Endometrium (tissue), 2 donors: ENCODE measurements at regions not wholly inside any gene's neighbourhood (a gene's known extent, or its start where the extent isn't known, plus 50 kb on each side); places are given as distances from the start of the nearest gene placed in this dataset.

Source experiments
- FAIRE-seq: peaks from 2 replicates; lab custom pipeline; 2012; peaks lifted over from hg19 to GRCh38; lab: Jason Lieb, UNC
- donor health status: control.
- donor health status: control.

DNA sequence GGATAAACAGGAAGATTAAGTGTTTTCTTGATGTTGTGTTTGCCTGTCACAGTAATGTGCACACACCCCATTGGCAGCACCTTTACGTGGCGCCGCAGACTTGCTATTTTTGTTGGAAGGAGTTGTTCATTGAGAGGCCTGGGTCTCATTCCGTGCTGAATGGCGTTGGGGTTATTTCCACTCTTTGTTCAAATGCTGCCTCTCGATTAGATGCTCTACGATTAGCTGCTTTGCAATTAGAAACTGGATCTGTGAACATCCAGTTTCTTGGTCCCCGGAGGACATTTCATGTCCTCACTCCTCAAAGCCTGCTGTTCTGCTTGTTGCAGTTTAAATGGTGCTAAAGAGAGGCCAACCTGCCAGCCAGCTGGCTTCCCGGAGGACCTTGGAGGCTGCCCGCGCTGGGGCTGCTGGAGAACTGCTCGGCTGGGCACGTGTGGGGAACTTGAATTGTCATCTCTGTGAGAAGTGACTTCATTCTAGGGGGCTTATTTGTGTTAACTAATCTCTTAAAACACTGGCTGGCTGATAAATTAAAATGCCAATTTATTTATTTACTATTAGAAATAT, 117.4 kb upstream of the NABP1 start:
- no peak for FAIRE-seq

- FAIRE-seq: no peak
Observed at GRCh38 chr2:191565120-191565519, 112.8 kb upstream of the NABP1 start.

DNA sequence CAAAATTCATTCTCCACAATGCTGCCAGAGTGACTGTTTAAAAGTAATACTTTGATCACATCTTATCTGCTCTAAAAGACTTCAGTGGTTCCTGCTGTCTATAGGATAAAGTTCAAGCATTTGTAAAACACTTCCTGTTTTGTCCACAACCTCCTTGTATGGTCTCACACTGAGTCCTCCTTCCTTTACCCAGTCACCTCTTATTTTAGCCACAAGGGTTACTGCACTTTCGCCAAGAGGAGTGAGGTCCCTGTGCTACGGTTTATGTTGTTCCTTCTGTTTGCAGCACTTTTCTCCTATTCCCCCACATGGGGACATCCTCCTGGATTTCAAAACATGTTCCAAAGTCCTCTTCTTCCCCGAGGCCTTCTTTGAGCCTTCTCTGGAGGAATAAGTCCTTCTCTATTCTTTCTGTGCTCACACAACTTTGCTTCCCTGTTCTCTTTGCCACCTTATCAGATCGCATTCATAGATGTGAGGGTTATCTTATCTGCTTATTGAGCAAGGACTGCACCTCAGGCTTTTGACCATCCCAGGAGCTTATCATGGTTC, 112.2 kb upstream of the NABP1 start:
- no peak for FAIRE-seq

DNA sequence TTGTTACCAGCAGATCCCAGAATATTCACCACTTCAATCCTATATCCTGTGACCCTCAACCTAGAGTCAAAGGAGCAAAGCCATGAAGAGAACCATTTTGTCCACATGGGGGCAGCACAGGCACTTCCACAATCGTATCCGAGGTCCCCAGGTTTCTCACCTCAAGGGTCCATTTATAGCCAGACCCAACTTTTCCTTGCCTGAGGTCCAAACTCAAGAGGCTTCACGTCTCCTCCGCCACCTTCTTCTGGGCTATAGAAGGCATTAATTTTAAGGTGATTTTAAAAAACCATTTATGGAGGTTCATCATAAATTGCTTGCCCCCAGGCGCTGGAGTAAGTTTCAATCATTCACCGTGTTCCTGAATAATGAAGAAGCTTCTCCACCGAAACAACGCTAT, 111.6 kb upstream of the NABP1 start:
- FAIRE-seq: no peak

DNA sequence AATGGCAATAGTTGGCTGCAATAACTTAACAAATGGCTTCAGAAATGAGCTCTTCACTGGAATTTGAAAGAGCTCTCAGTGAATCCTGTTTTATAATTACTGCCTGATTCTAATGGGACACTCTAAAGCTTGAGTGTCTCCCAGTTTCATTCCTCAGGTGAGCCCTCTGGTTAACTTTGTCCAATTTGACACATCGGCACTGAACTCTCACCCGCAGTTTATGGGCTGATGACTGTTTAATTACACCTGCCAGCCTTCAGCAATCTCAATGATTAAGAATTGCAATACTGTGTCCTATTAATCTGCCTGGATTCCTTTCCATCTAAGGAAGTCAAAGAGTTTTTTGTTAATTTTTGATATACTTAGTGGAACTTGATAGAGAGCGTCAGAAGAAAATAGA, 110.7 kb upstream of the NABP1 start:
- no peak for FAIRE-seq

DNA sequence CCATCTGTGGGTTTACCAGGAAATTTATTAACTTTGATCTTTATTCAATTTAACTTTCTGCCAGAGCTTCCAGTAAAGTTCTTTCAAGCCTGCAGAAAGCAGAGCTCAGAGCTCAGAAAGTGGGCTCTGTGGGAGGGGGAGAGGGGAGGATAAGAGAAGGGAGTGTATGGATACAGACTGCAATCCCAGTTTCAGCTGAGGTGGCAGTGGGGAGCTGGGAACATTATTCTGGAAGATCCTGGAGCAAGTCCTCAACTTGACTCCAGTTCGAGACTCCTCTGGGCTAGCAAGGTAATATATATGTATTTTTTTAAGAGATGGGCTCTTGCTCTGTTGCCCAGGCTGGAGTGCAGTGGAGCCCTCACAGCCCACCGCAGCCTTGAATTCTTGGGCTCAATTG, 108.9 kb upstream of the NABP1 start:
- no peak for FAIRE-seq

DNA sequence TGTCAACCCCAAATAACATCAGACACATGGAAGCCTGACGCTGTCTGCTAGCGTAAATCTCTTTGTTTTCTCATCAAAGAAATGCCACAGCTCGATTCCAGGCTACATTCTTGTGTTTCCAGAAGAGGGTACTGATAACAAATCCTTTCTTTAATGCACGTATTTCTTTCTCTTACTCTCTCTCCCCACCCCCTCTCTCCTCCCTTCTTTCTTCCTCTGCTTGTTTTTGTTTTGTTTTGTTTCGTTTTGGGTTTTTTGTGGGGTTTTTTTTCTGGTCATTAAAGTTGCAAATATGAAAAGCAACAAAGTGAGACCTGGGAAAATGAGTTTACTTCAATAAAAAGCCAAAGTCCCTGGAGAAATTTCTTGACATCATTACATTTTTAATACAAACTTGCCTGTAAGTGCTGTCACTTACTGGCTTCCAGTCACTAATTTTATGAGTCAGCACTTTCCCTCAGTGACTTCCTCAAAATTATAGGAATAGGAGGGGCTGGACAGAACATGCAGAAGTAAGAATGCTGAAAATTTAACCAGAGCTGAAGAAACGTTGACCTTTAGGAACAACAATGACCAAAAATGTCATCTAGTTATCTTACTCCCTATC, 106.7 kb upstream of the NABP1 start:
- no peak for FAIRE-seq

DNA sequence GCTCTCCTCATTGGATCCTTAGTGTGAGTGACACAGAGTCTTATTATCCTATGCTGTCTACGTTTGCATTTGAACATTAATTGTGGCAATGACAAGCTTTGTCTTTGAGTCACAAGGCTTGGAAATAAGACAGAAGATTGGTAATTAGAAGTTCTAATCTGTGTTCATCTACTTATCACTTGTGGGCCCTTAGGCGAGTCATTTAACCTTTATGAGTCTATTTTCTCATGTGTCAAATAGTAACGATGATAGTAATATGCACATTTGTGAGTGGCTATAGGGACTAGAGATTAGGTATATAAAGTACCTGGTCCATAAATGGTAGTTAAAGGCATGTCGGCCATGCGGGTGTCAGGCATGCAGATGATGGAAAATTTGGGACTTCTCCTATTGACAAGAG, 105.6 kb upstream of the NABP1 start:
- no peak for FAIRE-seq

- FAIRE-seq: no peak
Observed at GRCh38 chr2:191573216-191573615, 104.7 kb upstream of the NABP1 start.

DNA sequence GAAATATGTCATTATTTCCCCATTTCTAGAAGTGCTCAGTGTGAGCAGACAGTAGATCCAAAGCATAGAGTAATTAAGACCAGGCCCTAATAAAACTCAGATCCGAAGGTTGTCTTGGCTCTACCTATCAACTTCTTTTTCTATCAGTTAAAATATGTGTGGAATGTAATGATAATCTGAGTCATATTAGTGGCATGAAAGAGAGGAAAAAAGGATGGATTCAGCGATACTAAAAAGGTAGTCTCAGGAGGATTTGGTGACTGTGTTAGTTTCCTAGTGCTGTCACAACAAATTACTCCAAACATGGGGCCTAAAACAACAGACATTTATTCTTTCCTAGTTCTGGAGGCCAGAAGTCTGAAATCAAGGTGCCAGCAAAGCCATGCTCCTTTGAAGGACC, 103.7 kb upstream of the NABP1 start:
- no peak for FAIRE-seq

DNA sequence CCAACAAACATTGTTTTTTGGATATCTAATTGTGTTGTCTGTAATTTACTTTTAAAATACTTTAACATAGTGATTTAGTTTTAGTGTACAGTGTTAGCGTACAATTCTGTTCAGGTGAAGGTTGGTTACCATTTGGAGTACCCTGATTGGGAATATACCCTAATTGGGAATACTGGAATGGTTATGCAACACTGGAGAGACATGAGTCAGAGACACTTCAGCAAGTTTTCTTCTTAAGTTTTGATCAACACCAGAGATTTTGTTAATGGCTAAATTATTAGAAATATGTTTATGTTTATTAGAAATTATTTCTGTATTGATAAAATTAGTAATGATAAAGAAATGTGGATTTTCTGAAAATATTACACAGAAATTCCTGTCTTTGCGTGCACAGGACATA, 100.3 kb upstream of the NABP1 start:
- FAIRE-seq: no peak

- no peak for FAIRE-seq
Observed at GRCh38 chr2:191578031-191578430, 99.9 kb upstream of the NABP1 start.

- no peak for FAIRE-seq
Observed at GRCh38 chr2:191580581-191580980, 97.4 kb upstream of the NABP1 start.

DNA sequence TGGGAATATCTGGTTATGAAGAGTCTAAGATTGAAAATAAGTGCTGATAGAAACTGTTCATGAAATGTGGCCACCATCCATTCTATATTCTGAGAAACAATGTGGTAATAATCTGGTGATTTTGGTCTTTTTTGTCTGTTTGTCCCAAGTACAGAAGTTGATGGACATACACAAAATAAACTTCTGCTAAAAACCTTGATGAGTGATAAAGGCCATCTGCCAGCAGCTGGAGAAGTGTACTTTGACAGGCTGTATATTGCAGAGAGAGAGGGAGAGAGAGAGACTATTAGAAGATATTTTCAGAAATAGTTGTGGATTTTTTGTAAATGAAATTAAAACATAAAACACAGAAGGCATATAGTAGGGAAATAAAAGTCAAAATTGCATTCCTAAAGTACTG, 96.9 kb upstream of the NABP1 start:
- no peak for FAIRE-seq

DNA sequence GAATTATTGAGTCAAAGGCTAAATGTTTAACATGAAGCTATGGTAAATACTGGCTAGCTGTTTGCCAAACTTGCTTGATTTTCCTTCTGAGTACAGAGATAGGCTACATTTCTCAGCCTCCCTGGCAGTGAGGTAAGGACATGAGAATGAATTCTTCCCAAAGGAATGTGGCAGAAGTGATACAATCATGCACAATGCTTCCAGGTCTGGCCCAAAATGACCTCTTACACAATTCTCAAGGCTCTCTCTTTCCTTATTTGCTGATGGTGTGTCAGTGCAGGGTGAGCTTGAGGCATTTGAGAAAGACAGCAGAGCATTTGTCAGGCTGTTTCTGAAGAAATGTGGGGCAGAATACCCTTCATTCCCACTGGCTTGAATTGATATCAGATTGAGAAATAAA, 95.6 kb upstream of the NABP1 start:
- no peak for FAIRE-seq

DNA sequence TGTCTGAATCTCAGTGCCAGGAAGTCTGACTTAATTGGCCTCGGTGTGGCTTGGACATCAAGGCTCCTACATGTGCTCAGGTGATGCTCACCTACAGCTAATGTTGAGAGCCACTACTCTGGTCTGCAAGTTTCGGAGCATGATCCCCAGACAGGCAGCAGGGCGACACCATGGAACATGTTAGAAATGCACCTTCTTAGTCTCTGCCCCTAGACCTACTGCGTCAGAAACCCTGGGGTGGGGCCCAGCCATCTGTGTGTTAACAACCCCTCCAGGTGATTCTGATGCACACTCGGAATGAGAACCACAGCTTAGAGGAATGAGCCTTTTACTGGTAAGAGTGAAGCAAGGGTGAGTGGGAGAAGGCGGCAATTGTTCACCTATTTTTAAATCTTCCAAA, 86.9 kb upstream of the NABP1 start:
- FAIRE-seq: no peak

DNA sequence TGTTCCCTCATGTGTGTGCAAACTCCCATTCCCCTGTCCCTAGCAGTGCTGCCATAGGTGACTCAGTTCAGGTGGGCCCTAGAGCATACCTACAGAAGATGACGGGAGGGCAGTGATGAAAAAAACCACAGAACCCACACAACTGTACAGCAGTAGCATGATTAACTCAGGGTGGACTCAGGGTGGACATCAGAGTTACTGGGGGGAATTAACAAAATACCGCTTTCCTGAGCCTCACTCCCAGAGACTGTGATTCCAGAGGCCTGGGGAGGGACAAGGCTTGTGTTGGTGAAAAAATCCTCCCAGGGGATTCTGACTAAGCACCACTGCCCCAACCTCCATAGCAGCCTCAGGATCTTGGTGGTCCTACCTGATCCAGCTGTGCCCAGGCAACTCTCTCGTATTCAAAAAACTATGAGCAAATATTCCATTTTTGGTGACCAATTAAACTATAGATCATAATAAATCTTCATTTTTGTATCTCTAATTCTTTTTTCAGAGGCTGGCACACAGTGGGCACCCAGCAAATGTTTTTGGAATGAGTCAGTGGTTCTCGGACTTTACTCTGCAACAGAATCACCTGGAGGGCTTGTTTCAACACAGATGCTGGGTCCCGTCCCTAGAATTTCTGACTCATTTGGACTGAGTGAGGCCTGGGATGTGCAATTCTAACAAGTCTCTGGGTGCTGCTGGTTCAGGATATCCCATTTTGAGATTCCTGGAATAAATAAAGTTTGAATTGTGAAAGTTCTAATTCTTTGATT, 84.1 kb upstream of the NABP1 start:
- no peak for FAIRE-seq

- no peak for FAIRE-seq
Observed at GRCh38 chr2:191597186-191597751, 80.7 kb upstream of the NABP1 start.

DNA sequence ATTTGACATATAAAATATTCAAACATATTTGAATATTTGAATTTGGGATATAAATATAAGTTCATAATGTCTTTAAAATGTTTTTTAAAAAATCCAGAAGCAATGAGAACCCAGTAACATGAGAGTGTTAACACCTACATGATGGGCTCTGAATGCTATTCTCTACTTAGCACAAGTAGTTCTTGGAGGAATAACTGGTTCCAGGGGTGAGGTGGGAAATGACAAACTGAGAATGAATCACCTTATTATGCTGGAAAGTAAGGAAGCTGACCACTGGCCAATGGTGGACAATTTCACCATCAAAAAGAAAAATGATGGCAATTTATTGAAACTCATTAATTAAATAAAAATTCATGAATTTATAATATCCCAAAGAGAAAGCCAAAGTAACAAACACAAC, 79.6 kb upstream of the NABP1 start:
- no peak for FAIRE-seq

- FAIRE-seq: no peak
Observed at GRCh38 chr2:191601060-191601459, 76.9 kb upstream of the NABP1 start.

GRCh38 chr2:191604154-191604553, 73.8 kb upstream of the NABP1 start:
- no peak for FAIRE-seq

GRCh38 chr2:191607096-191607495, 70.8 kb upstream of the NABP1 start:
- no peak for FAIRE-seq

DNA sequence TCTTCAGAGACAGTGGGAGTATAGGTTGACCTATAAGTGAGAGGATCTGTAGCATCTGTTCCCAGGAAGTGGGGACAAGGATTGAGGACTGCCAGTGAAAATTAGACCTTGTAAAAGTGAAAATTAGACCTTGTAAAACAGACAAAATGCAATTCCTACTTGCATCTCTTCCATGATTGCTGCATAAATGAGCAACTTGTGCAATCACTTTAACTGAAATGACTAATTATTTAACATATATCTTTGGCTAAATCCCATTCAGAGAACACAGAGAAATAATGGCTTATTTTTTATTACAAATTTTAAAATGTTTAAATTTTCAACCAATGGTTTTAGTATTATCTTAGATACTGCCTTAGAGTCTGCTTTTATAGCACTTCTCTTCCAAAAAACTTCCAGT, 67.2 kb upstream of the NABP1 start:
- FAIRE-seq: no peak
